LNCAP (cell line): ENCODE measurements at regions not wholly inside any gene's neighbourhood (a gene's known extent, or its start where the extent isn't known, plus 50 kb on each side); places are given as distances from the start of the nearest gene placed in this dataset.

ENCODE experiments used
- TF ChIP-seq, protein P1 (sequence below): fragments of 450-650 bp; IDR thresholded peaks from 2 replicates; pipeline ENCODE4 v1.5.1; 2017; ENCODE audit warnings: mild to moderate bottlenecking

GRCh38 chr20:43334080-43334479 lies 123.6 kb upstream of the SRSF6 start:
- TF ChIP-seq, protein P1, sequence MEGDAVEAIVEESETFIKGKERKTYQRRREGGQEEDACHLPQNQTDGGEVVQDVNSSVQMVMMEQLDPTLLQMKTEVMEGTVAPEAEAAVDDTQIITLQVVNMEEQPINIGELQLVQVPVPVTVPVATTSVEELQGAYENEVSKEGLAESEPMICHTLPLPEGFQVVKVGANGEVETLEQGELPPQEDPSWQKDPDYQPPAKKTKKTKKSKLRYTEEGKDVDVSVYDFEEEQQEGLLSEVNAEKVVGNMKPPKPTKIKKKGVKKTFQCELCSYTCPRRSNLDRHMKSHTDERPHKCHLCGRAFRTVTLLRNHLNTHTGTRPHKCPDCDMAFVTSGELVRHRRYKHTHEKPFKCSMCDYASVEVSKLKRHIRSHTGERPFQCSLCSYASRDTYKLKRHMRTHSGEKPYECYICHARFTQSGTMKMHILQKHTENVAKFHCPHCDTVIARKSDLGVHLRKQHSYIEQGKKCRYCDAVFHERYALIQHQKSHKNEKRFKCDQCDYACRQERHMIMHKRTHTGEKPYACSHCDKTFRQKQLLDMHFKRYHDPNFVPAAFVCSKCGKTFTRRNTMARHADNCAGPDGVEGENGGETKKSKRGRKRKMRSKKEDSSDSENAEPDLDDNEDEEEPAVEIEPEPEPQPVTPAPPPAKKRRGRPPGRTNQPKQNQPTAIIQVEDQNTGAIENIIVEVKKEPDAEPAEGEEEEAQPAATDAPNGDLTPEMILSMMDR = no peak

- TF ChIP-seq, protein P1 = no peak
These were observed 125.8 kb upstream of the SRSF6 start for GRCh38 chr20:43331906-43332305.

GRCh38 chr20:43328697-43329096 lies 129.0 kb upstream of the SRSF6 start:
- TF ChIP-seq, protein P1 = no peak

GRCh38 chr20:43325926-43326325 lies 131.8 kb upstream of the SRSF6 start:
- TF ChIP-seq, protein P1 = no peak

DNA sequence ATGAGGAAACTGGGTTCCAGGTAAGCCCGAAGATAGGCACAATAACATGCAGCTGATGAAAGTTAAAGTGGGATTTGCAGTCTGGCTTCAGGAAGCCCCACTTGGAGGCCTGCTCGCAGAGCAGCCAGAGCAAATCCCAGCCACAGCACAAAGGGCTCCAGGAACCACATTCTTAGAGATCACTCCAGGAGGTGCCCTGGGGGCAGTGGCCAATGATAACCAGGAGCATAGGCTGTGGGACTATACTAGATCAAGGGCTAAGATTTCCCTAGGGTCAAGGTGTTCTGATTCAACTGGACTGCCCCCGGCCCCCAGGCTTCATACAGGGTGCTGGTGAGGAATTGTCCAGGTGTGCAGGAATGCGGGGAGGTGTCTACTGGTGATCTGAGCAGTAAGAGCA lies 133.9 kb upstream of the PTPRT start:
- TF ChIP-seq, protein P1 = no peak

GRCh38 chr20:43322851-43323250 lies 133.1 kb upstream of the PTPRT start:
- TF ChIP-seq, protein P1 = no peak

DNA sequence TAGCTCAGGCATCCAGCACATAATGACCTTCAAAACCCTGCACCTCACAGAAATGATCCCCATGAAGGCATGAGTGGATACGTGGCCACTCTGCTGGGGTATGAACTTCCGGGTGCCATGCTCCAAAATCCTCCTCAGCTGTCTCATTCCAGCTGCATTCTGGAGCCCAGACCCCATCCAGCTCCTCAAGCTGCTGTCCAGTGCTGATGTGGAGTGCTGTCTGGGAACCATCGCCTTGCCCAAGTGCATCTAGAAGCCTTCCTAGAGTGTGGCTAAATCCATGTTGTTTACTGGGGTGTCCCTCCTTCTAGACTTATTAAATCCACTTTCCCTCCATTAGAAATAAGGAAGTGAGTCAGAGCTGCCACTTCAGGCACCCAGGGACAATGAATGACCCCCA lies 130.8 kb upstream of the PTPRT start:
- TF ChIP-seq, protein P1 = no peak

GRCh38 chr20:43318755-43319297 lies 129.1 kb upstream of the PTPRT start:
- TF ChIP-seq, protein P1 = no peak
